Osteocyte (in vitro differentiated cells): ENCODE measurements at regions not wholly inside any gene's neighbourhood (a gene's known extent, or its start where the extent isn't known, plus 50 kb on each side); places are given as distances from the start of the nearest gene placed in this dataset.
"Not testable (repeated sequence)": the region's sequence is repeated elsewhere in the genome, so short reads cannot be mapped to it uniquely, and the experiment has no call there.

Experiments used
- DNase-seq: peaks from one replicate; pipeline ENCODE4 v3.0.0; 2021; ENCODE audit warnings: mixed read lengths; ENCODE audit not compliant: unreplicated experiment; ENCODE audit errors: extremely low spot score
- H3K27ac Mint-ChIP-seq: one replicate; pipeline ENCODE4 v1.8.0; 2021; ENCODE audit warnings: mild to moderate bottlenecking, mixed read lengths; ENCODE audit not compliant: unreplicated experiment
- H3K27me3 Mint-ChIP-seq: one replicate; pipeline ENCODE4 v1.8.0; 2021; ENCODE audit warnings: mixed read lengths; ENCODE audit not compliant: unreplicated experiment
- H3K36me3 Mint-ChIP-seq: one replicate; pipeline ENCODE4 v1.8.0; 2021; ENCODE audit warnings: mixed read lengths; ENCODE audit not compliant: unreplicated experiment
- H3K4me1 Mint-ChIP-seq: one replicate; pipeline ENCODE4 v1.8.0; 2021; ENCODE audit warnings: mixed read lengths; ENCODE audit not compliant: unreplicated experiment
- H3K4me3 Mint-ChIP-seq: one replicate; pipeline ENCODE4 v1.8.0; 2021; ENCODE audit warnings: mild to moderate bottlenecking, moderate library complexity, mixed read lengths; ENCODE audit not compliant: unreplicated experiment
- H3K9me3 Mint-ChIP-seq: one replicate; pipeline ENCODE4 v1.8.0; 2021; ENCODE audit warnings: mixed read lengths; ENCODE audit not compliant: unreplicated experiment
- CTCF ChIP-seq: fragments of 200-600 bp; sonication (generic); IDR thresholded peaks from 2 replicates; pipeline ENCODE4 v1.5.0; 2021; ENCODE audit warnings: antibody characterized with exemption, mild to moderate bottlenecking, moderate library complexity

DNA sequence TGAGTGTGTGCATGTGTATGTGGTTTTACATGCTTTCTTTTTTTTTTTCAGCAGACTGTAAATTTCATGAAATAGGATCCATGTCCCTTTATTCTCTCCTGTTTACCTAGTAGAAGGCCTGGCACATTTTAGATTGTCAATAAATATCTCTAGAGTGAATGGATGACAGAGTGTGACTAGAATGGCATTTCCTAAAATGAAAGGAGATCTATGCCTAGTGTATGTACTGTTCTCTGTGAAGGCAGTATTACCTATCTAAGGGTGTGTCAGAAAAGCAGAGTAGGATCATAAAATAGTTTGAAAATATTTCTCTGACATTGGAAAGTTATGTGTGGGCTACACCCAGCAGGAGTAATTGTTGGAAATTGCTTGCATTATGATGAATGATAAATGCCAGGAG is 1876.0 kb upstream of the C9orf72 start:
- H3K4me3 Mint-ChIP-seq, result no peak overlapping the region
- no peak overlapping the region for H3K27ac Mint-ChIP-seq

DNA sequence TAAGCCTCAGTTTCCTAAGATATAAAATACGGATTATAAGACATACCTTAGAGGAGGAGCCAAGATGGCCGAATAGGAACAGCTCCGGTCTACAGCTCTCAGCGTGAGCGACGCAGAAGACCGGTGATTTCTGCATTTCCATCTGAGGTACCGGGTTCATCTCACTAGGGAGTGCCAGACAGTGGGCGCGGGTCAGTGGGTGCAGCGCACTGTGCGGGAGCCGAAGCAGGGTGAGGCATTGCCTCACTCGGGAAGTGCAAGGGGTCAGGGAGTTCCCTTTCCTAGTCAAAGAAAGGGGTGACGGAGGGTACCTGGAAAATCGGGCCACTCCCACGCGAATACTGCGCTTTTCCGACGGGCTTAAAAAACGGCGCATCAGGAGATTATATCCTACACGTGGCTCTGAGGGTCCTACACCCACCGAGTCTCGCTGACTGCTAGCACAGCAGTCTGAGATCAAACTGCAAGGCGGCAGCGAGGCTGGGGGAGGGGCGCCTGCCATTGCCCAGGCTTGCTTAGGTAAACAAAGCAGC is 1877.1 kb upstream of the C9orf72 start:
- H3K27ac Mint-ChIP-seq, H3K4me1 Mint-ChIP-seq, H3K36me3 Mint-ChIP-seq, H3K9me3 Mint-ChIP-seq, H3K27me3 Mint-ChIP-seq, DNase-seq: not testable (repeated sequence)
- peak overlapping the region; percentile 68 for H3K4me3 Mint-ChIP-seq

More for the DNA sequence above, 1876.0 kb upstream of the C9orf72 start:
- Mint-ChIP-seq H3K36me3 (no peaks in the 10 kb centered on the region), H3K4me1 (no peaks in the 10 kb centered on the region), H3K27me3 (no peaks in the 10 kb centered on the region), H3K9me3 (peaks cover 6% of the 10 kb centered on the region)
- no peak for TF ChIP-seq CTCF
- no peak for DNase-seq

DNA sequence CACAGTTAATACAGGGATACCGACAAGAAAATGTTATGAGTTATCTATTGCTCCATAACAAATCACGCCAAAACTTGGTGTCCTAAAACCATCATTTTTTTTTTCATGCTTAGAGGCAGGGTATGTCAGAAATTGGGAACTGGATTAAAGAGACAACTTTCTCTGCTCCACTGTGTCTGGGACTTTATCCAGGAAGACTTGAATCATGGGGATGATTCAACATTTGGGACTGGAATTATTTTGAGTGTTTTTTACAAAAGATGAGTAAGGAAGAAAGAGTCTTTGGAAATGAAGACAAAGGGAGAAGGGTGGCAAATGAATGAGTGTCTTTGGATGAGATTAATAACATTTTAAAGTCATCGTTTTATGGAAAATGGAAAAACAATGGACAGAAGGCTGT is 1883.7 kb upstream of the C9orf72 start:
- no peak for TF ChIP-seq CTCF
- no peaks in the 10 kb centered on the region for H3K4me1 Mint-ChIP-seq
- H3K9me3 Mint-ChIP-seq, result peaks cover 46% of the 10 kb centered on the region
- no peak overlapping the region for H3K4me3 Mint-ChIP-seq
- no peaks in the 10 kb centered on the region for H3K27me3 Mint-ChIP-seq
- no peak for DNase-seq
- H3K36me3 Mint-ChIP-seq, result no peaks in the 10 kb centered on the region
- no peak overlapping the region for H3K27ac Mint-ChIP-seq

DNA sequence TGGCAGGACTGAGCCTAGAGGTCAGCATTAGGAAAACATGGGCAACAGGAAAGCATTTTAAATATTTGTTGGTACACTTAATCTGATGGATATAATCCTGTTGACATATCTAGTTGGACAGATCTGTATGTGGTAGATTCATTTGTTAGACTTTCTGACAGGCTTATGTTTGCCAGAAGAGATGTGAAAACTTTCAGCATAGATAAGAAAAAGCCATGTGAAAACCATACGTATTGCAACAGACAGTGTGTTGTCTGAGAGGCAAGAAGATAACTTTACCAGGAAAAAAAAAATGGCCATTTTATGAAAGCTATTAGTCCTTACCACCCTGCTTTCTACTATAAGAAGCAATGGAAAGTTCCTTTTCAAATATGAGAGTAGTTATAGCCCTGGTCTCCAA is 1902.2 kb upstream of the C9orf72 start:
- no peaks in the 10 kb centered on the region for H3K36me3 Mint-ChIP-seq
- H3K27me3 Mint-ChIP-seq, result no peaks in the 10 kb centered on the region
- H3K4me3 Mint-ChIP-seq, result no peak overlapping the region
- peaks cover 20% of the 10 kb centered on the region for H3K9me3 Mint-ChIP-seq
- no peak for DNase-seq
- no peaks in the 10 kb centered on the region for H3K4me1 Mint-ChIP-seq
- no peak overlapping the region for H3K27ac Mint-ChIP-seq
- no peak for TF ChIP-seq CTCF

DNA sequence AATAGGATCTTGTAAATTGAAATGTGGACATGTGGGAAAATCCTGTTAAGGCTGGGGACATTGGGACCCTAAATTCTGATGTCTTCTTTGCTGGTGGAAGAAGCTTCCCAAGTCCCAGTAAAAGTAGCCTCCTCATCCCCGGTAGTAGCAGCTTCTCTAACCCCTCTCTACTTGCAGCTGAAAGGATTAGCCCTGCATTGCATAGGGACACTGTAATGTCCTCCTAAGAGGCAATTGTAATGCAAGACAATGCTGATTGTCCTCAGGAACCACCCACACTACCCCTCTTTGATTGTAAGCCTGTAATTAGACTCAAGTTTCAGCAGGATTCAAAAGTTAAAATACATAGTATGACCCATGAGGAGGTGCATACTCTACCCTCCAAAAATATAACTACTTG is 1938.4 kb upstream of the C9orf72 start:
- Mint-ChIP-seq H3K4me3 (no peak overlapping the region), H3K4me1 (no peaks in the 10 kb centered on the region), H3K27me3 (no peaks in the 10 kb centered on the region), H3K36me3 (peaks cover 3% of the 10 kb centered on the region), H3K27ac (no peak overlapping the region), H3K9me3 (peaks cover 4% of the 10 kb centered on the region)
- DNase-seq, result no peak
- TF ChIP-seq CTCF, result no peak

DNA sequence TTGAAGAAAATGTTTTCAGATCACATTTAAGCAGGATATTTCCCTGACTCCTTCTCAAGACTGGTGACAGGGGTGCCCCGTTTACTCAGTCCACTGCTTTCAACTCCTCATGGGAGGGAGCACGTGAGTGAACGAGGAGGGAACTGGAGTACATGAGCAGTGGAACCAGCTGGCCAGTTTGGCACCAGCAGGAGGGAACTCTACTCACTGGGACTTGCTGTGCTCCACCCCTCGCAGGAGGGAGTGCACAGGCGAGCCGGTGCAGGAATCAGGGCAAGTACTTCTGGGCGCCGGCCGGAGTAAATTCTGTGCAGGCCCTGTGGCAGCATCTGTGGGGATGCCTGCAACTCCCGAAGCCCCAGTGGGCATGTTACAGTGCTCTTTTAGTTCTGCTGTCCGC is 1941.1 kb upstream of the C9orf72 start:
- DNase-seq, result no peak
- no peak for TF ChIP-seq CTCF
- H3K4me3 Mint-ChIP-seq, result no peak overlapping the region
- H3K27ac Mint-ChIP-seq, result no peak overlapping the region
- no peaks in the 10 kb centered on the region for H3K27me3 Mint-ChIP-seq
- H3K36me3 Mint-ChIP-seq, result no peaks in the 10 kb centered on the region
- no peaks in the 10 kb centered on the region for H3K9me3 Mint-ChIP-seq
- no peaks in the 10 kb centered on the region for H3K4me1 Mint-ChIP-seq
